NCI-H345 treated with DMSO at 0.1 percent for 48 hours (cell line): ENCODE measurements at regions not wholly inside any gene's neighbourhood (a gene's known extent, or its start where the extent isn't known, plus 50 kb on each side); places are given as distances from the start of the nearest gene placed in this dataset.
"Not testable (repeated sequence)": the region's sequence is repeated elsewhere in the genome, so short reads cannot be mapped to it uniquely, and the experiment has no call there.

Experiments used
- DNase-seq: peaks from one replicate; lab custom pipeline; 2025; ENCODE audit not compliant: unreplicated experiment; lab: John Stamatoyannopoulos, UW

GRCh38 chr15:23750179-23750578 lies 63.1 kb upstream of the NDN start:
- no peak for DNase-seq

- DNase-seq = no peak
These were observed 63.7 kb upstream of the NDN start for GRCh38 chr15:23750776-23751175.

GRCh38 chr15:23753248-23753647 lies 66.1 kb upstream of the NDN start:
- DNase-seq = no peak

GRCh38 chr15:23758891-23759290 lies 71.8 kb upstream of the NDN start:
- no peak for DNase-seq

- DNase-seq = no peak
These were observed 72.9 kb upstream of the NDN start for GRCh38 chr15:23760024-23760423.

- DNase-seq = no peak
These were observed 74.3 kb upstream of the NDN start for GRCh38 chr15:23761386-23761785.

- no peak for DNase-seq
These were observed 74.9 kb upstream of the NDN start for GRCh38 chr15:23762026-23762425.

GRCh38 chr15:23763021-23763420 lies 75.9 kb upstream of the NDN start:
- no peak for DNase-seq

- DNase-seq = no peak
These were observed 77.2 kb upstream of the NDN start for GRCh38 chr15:23764306-23764705.

GRCh38 chr15:23764716-23765115 lies 77.6 kb upstream of the NDN start:
- no peak for DNase-seq

GRCh38 chr15:23766779-23767178 lies 79.7 kb upstream of the NDN start:
- not testable (repeated sequence) for DNase-seq

- DNase-seq = no peak
These were observed 86.0 kb upstream of the NDN start for GRCh38 chr15:23773093-23773492.

GRCh38 chr15:23787346-23788105 lies 100.4 kb upstream of the NDN start:
- DNase-seq = no peak

GRCh38 chr15:23793191-23793680 lies 106.1 kb upstream of the NDN start:
- no peak for DNase-seq

- no peak for DNase-seq
These were observed 110.8 kb upstream of the NDN start for GRCh38 chr15:23797747-23798446.

GRCh38 chr15:23801881-23802280 lies 114.8 kb upstream of the NDN start:
- DNase-seq = no peak

GRCh38 chr15:23802896-23803435 lies 115.9 kb upstream of the NDN start:
- DNase-seq = not testable (repeated sequence)

- DNase-seq = no peak
These were observed 119.9 kb upstream of the NDN start for GRCh38 chr15:23806980-23807379.

GRCh38 chr15:23823508-23823907 lies 136.4 kb upstream of the NDN start:
- DNase-seq = no peak

- no peak for DNase-seq
These were observed 141.7 kb upstream of the NDN start for GRCh38 chr15:23828786-23829185.

GRCh38 chr15:23835953-23836352 lies 148.8 kb upstream of the NDN start:
- no peak for DNase-seq

GRCh38 chr15:23839893-23840474 lies 152.9 kb upstream of the NDN start:
- no peak for DNase-seq
